ENCODE measurements at regions not wholly inside any gene's neighbourhood (a gene's known extent, or its start where the extent isn't known, plus 50 kb on each side); places are given as distances from the start of the nearest gene placed in this dataset.

DNA sequence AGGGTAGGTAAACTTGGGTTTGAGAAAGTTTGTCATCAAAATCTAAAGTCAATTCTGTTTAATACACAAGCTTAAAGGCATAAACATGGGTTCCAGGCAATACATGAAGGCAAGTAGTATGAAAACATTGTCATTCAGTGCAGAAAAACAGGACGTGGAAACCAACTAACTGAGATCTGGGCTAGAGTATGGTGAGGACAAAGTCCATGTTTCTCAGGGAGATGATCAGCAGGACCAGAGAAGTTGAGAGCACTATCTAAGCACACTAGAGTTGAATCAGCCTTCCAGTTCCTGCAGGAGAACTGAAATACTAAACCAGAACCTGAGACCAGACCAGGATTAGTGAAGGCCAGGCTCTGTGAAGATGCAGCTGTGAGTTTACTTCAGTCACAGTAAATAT lies 302.8 kb upstream of the CRIM1 start:
- no peaks in the 10 kb centered on the region for H3K4me1 ChIP-seq (ENCODE audit: control insufficient read depth, low read length)
- H3K27ac ChIP-seq (ENCODE audit: low read depth, low read length) = no peak overlapping the region
- no peaks in the 10 kb centered on the region for H3K79me2 ChIP-seq (ENCODE audit: control insufficient read depth, low read length)
- H3K9me2 ChIP-seq (replicated peaks; ENCODE audit: control insufficient read depth, low read length) = no peaks in the 10 kb centered on the region
- TF ChIP-seq, protein P1, sequence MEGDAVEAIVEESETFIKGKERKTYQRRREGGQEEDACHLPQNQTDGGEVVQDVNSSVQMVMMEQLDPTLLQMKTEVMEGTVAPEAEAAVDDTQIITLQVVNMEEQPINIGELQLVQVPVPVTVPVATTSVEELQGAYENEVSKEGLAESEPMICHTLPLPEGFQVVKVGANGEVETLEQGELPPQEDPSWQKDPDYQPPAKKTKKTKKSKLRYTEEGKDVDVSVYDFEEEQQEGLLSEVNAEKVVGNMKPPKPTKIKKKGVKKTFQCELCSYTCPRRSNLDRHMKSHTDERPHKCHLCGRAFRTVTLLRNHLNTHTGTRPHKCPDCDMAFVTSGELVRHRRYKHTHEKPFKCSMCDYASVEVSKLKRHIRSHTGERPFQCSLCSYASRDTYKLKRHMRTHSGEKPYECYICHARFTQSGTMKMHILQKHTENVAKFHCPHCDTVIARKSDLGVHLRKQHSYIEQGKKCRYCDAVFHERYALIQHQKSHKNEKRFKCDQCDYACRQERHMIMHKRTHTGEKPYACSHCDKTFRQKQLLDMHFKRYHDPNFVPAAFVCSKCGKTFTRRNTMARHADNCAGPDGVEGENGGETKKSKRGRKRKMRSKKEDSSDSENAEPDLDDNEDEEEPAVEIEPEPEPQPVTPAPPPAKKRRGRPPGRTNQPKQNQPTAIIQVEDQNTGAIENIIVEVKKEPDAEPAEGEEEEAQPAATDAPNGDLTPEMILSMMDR (IDR thresholded peaks at IDR 0.05; ENCODE audit: low read depth, low read length, poor library complexity, severe bottlenecking) = no peak
- no peak for TF ChIP-seq EZH2phosphoT487 (IDR thresholded peaks at IDR 0.05; ENCODE audit: borderline replicate concordance, low read length)
- H3K9me3 ChIP-seq (ENCODE audit: control insufficient read depth, insufficient read depth, low read length) = no peaks in the 10 kb centered on the region
- H3K4me2 ChIP-seq (ENCODE audit: low read length) = no peak overlapping the region
- no peak overlapping the region for H3K4me3 ChIP-seq (ENCODE audit: low read length)
- no peaks in the 10 kb centered on the region for H4K20me1 ChIP-seq (ENCODE audit: control insufficient read depth, insufficient read depth, low read depth, low read length)
- H3K36me3 ChIP-seq (ENCODE audit: control insufficient read depth, low read length) = no peaks in the 10 kb centered on the region
- no peaks in the 10 kb centered on the region for H3K27me3 ChIP-seq (ENCODE audit: control insufficient read depth, low read length)
- no peaks in the 10 kb centered on the region for H3F3A ChIP-seq (ENCODE audit: control insufficient read depth, insufficient read depth)

DNA sequence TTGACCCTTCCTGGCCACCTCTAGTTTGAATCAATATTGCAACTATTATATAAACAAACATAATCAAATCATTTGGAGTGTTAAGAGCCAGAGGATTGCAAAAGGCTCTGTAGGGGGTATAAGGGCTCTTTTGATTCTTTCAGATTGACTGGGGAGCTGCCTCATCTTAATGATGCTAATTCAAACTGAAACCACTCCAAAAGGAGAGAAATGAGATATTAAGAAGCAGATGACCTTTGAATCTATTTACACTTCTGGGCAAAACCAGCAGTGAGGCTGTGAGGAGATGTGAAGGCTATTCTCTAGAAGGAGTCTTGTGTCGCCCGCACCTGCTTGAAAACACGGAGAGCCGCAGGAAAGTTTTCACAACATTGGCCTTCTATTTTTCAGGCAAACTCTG lies 311.2 kb upstream of the CRIM1 start:
- H3K9me2 ChIP-seq (replicated peaks; ENCODE audit: control insufficient read depth, low read length) = no peaks in the 10 kb centered on the region
- TF ChIP-seq, protein P1 (IDR thresholded peaks at IDR 0.05; ENCODE audit: low read depth, low read length, poor library complexity, severe bottlenecking) = no peak
- TF ChIP-seq EZH2phosphoT487 (IDR thresholded peaks at IDR 0.05; ENCODE audit: borderline replicate concordance, low read length) = no peak
- H3K27ac ChIP-seq (ENCODE audit: low read depth, low read length) = no peak overlapping the region
- H3K4me3 ChIP-seq (ENCODE audit: low read length) = no peak overlapping the region
- no peak overlapping the region for H3K4me2 ChIP-seq (ENCODE audit: low read length)
- H3F3A ChIP-seq (ENCODE audit: control insufficient read depth, insufficient read depth) = no peaks in the 10 kb centered on the region
- H3K79me2 ChIP-seq (ENCODE audit: control insufficient read depth, low read length) = no peaks in the 10 kb centered on the region
- no peaks in the 10 kb centered on the region for H3K9me3 ChIP-seq (ENCODE audit: control insufficient read depth, insufficient read depth, low read length)
- no peaks in the 10 kb centered on the region for H3K36me3 ChIP-seq (ENCODE audit: control insufficient read depth, low read length)
- no peaks in the 10 kb centered on the region for H4K20me1 ChIP-seq (ENCODE audit: control insufficient read depth, insufficient read depth, low read depth, low read length)
- no peaks in the 10 kb centered on the region for H3K27me3 ChIP-seq (ENCODE audit: control insufficient read depth, low read length)
- H3K4me1 ChIP-seq (ENCODE audit: control insufficient read depth, low read length) = no peaks in the 10 kb centered on the region

DNA sequence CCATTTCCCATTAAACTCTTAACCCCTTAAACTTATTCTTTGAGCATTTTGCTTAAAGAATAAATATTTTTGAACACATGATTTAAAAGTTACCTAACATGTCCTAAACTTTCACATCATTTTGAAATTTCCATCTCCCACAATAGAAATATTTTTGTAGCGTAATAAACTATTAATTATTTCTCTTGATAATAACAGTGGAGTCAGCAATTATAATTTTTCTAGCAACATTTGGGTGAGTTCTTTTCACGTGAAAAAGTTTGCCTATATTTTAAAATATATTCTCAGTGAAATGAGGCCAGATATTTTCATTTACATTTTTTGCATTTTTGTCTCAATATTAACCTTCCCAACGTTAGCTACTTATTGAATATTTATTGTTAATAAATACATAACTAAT lies 320.4 kb upstream of the CRIM1 start:
- Histone ChIP-seq H3K4me2 (ENCODE audit: low read length) (no peak overlapping the region), H3F3A (ENCODE audit: control insufficient read depth, insufficient read depth) (no peaks in the 10 kb centered on the region), H3K9me3 (ENCODE audit: control insufficient read depth, insufficient read depth, low read length) (no peaks in the 10 kb centered on the region), H3K27ac (ENCODE audit: low read depth, low read length) (no peak overlapping the region), H3K4me1 (ENCODE audit: control insufficient read depth, low read length) (no peaks in the 10 kb centered on the region), H3K27me3 (ENCODE audit: control insufficient read depth, low read length) (no peaks in the 10 kb centered on the region), H3K79me2 (ENCODE audit: control insufficient read depth, low read length) (no peaks in the 10 kb centered on the region), H3K4me3 (ENCODE audit: low read length) (no peak overlapping the region), H3K36me3 (ENCODE audit: control insufficient read depth, low read length) (no peaks in the 10 kb centered on the region), H4K20me1 (ENCODE audit: control insufficient read depth, insufficient read depth, low read depth, low read length) (no peaks in the 10 kb centered on the region), H3K9me2 (replicated peaks; ENCODE audit: control insufficient read depth, low read length) (no peaks in the 10 kb centered on the region)
- TF ChIP-seq EZH2phosphoT487 (IDR thresholded peaks at IDR 0.05; ENCODE audit: borderline replicate concordance, low read length) = no peak
- TF ChIP-seq, protein P1 (IDR thresholded peaks at IDR 0.05; ENCODE audit: low read depth, low read length, poor library complexity, severe bottlenecking) = no peak

DNA sequence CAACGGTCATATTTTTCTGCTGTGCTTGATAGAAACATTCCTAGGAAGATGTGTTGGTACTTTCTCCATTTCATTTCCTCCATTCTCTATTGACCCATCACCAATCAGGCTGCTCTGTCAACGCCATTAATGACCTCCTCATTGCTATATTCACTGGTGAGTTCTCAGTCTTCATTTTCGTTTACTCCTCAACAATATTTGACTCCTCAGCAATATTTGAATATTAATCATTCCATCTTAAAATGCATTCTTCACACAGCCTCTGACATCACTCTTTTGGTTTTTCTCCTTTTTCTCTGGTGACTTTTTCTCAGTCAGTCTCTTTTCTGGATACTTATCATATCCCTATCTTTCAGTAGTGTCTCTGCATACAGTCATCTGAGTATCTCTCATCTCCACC lies 323.5 kb upstream of the CRIM1 start:
- Histone ChIP-seq H3K4me1 (ENCODE audit: control insufficient read depth, low read length) (no peaks in the 10 kb centered on the region), H3K27ac (ENCODE audit: low read depth, low read length) (no peak overlapping the region), H3K9me3 (ENCODE audit: control insufficient read depth, insufficient read depth, low read length) (no peaks in the 10 kb centered on the region), H3K9me2 (replicated peaks; ENCODE audit: control insufficient read depth, low read length) (no peaks in the 10 kb centered on the region), H3K79me2 (ENCODE audit: control insufficient read depth, low read length) (no peaks in the 10 kb centered on the region), H4K20me1 (ENCODE audit: control insufficient read depth, insufficient read depth, low read depth, low read length) (no peaks in the 10 kb centered on the region), H3K36me3 (ENCODE audit: control insufficient read depth, low read length) (no peaks in the 10 kb centered on the region), H3K27me3 (ENCODE audit: control insufficient read depth, low read length) (no peaks in the 10 kb centered on the region), H3K4me3 (ENCODE audit: low read length) (no peak overlapping the region), H3K4me2 (ENCODE audit: low read length) (no peak overlapping the region), H3F3A (ENCODE audit: control insufficient read depth, insufficient read depth) (no peaks in the 10 kb centered on the region)
- no peak for TF ChIP-seq EZH2phosphoT487 (IDR thresholded peaks at IDR 0.05; ENCODE audit: borderline replicate concordance, low read length)
- TF ChIP-seq, protein P1 (IDR thresholded peaks at IDR 0.05; ENCODE audit: low read depth, low read length, poor library complexity, severe bottlenecking) = no peak
